HG03354 (cell line): ENCODE measurements at regions not wholly inside any gene's neighbourhood (a gene's known extent, or its start where the extent isn't known, plus 50 kb on each side); places are given as distances from the start of the nearest gene placed in this dataset.
"Not testable (repeated sequence)": the region's sequence is repeated elsewhere in the genome, so short reads cannot be mapped to it uniquely, and the experiment has no call there.

ENCODE experiments used
- ATAC-seq: cut with Tn5 transposase; IDR thresholded peaks from one replicate; pipeline ENCODE4 v1.9.1; 2021; ENCODE audit warnings: mild to moderate bottlenecking; ENCODE audit not compliant: unreplicated experiment, poor library complexity, severe bottlenecking

GRCh38 chr13:58994777-58995176 is 1169.0 kb downstream of the DIAPH3 start:
- ATAC-seq = no peak

GRCh38 chr13:58998716-58999115 is 1165.0 kb downstream of the DIAPH3 start:
- ATAC-seq = no peak

- no peak for ATAC-seq
Observed at GRCh38 chr13:58999851-59000250, 1163.9 kb downstream of the DIAPH3 start.

- ATAC-seq = no peak
Observed at GRCh38 chr13:59000770-59001169, 1163.0 kb downstream of the DIAPH3 start.

- no peak for ATAC-seq
Observed at GRCh38 chr13:59012731-59013130, 1151.0 kb downstream of the DIAPH3 start.

- no peak for ATAC-seq
Observed at GRCh38 chr13:59016250-59016649, 1147.5 kb downstream of the DIAPH3 start.

- no peak for ATAC-seq
Observed at GRCh38 chr13:59024434-59024833, 1139.3 kb downstream of the DIAPH3 start.

GRCh38 chr13:59034198-59034597 is 1129.5 kb downstream of the DIAPH3 start:
- ATAC-seq = no peak

GRCh38 chr13:59038824-59039223 is 1124.9 kb downstream of the DIAPH3 start:
- no peak for ATAC-seq

- no peak for ATAC-seq
Observed at GRCh38 chr13:59043016-59043415, 1120.7 kb downstream of the DIAPH3 start.

GRCh38 chr13:59047546-59047945 is 1116.2 kb downstream of the DIAPH3 start:
- no peak for ATAC-seq

- no peak for ATAC-seq
Observed at GRCh38 chr13:59061621-59062020, 1102.1 kb downstream of the DIAPH3 start.

- ATAC-seq = no peak
Observed at GRCh38 chr13:59064042-59064441, 1099.7 kb downstream of the DIAPH3 start.

GRCh38 chr13:59076386-59076785 is 1087.3 kb downstream of the DIAPH3 start:
- not testable (repeated sequence) for ATAC-seq

- no peak for ATAC-seq
Observed at GRCh38 chr13:59086147-59086546, 1077.6 kb downstream of the DIAPH3 start.

- no peak for ATAC-seq
Observed at GRCh38 chr13:59088716-59089115, 1075.0 kb downstream of the DIAPH3 start.

- ATAC-seq = no peak
Observed at GRCh38 chr13:59094181-59094580, 1069.5 kb downstream of the DIAPH3 start.

- no peak for ATAC-seq
Observed at GRCh38 chr13:59099182-59099974, 1064.3 kb downstream of the DIAPH3 start.

- ATAC-seq = no peak
Observed at GRCh38 chr13:59103004-59103768, 1060.5 kb downstream of the DIAPH3 start.

- ATAC-seq = no peak
Observed at GRCh38 chr13:59111751-59112171, 1052.0 kb downstream of the DIAPH3 start.

GRCh38 chr13:59112221-59112718 is 1051.5 kb downstream of the DIAPH3 start:
- no peak for ATAC-seq
